Heart left ventricle (tissue), 16 donors: ENCODE measurements at regions not wholly inside any gene's neighbourhood (a gene's known extent, or its start where the extent isn't known, plus 50 kb on each side); places are given as distances from the start of the nearest gene placed in this dataset.

Experiments used
- ATAC-seq, 4 donors: fragments of 200-7000 bp; cut with Tn5 transposase; one replicate each; pipeline ENCODE4 v1.9.1; 2020 to 2022; ENCODE audit warnings: moderate library complexity in 4 of 4, mild to moderate bottlenecking in 3 of 4, moderate number of reproducible peaks in 1 of 4
- DNase-seq, 5 donors: peaks; one replicate each; pipeline ENCODE4 v3.0.0-alpha.2; 2020
- H3K27ac ChIP-seq, 12 donors: fragments of 200-600 bp; sonication (generic) in 4 of 12; one replicate each; pipeline versions ENCODE4 v1.5.0 to v1.8.0; 2016 to 2022; ENCODE audit warnings: mild to moderate bottlenecking in 2 of 12
- H3K27me3 ChIP-seq, 9 donors: fragments of 200-600 bp; sonication (generic) in 2 of 9; one replicate each; pipeline versions ENCODE4 v1.5.1 to v1.8.0; 2016 to 2022; ENCODE audit warnings: mild to moderate bottlenecking in 3 of 9
- H3K36me3 ChIP-seq, 9 donors: fragments of 200-600 bp; sonication (generic) in 2 of 9; one replicate each; pipeline versions ENCODE4 v1.5.0 to v1.8.0; 2018 to 2022; ENCODE audit warnings: mild to moderate bottlenecking in 2 of 9
- H3K4me1 ChIP-seq, 12 donors: fragments of 200-600 bp; sonication (generic) in 4 of 12; one replicate each; pipeline versions ENCODE4 v1.5.0 to v1.8.0; 2016 to 2022; ENCODE audit warnings: mild to moderate bottlenecking in 3 of 12
- H3K4me3 ChIP-seq, 12 donors: fragments of 200-600 bp; sonication (generic) in 4 of 12; one replicate each; pipeline versions ENCODE4 v1.5.0 to v1.8.0; 2017 to 2022; ENCODE audit warnings: mild to moderate bottlenecking in 9 of 12, moderate library complexity in 4 of 12
- H3K9me3 ChIP-seq, 12 donors: fragments of 200-600 bp; sonication (generic) in 4 of 12; one replicate each; pipeline versions ENCODE4 v1.5.0 to v1.8.0; 2016 to 2022; ENCODE audit warnings: mild to moderate bottlenecking in 1 of 12
- POLR2A ChIP-seq, 2 donors: fragments of 450-650 bp; IDR thresholded peaks; one replicate each; pipeline ENCODE4 v1.6.1; 2017; ENCODE audit warnings: antibody characterized with exemption in 2 of 2, mild to moderate bottlenecking in 2 of 2, moderate library complexity in 2 of 2
- WGBS, 4 donors: extraction: QIAGEN DNeasy Blood & Tissue Kit in 2 of 4; methylation state at CpG; one replicate each; pipeline versions ENCODE4 v1.1.5 to v1.1.7; 2013 to 2018; 5-methylcytosine and 5-hydroxymethylcytosine counted together
- intact Hi-C, 10 donors: fragments of 100-400 bp; cut with DNase I; formaldehyde crosslinking; loops; one replicate each; pipeline versions ENCODE4 v1.11.1 to v1.14.2; 2022
- TF ChIP-seq, protein P1 (sequence below), 12 donors: fragments of 200-600 bp; sonication (generic) in 4 of 12; IDR thresholded peaks; one replicate each; pipeline versions ENCODE4 v1.5.0 to v1.8.0; 2018 to 2022; ENCODE audit warnings: antibody characterized with exemption in 12 of 12, mild to moderate bottlenecking in 5 of 12
- donor health status: ischemic (EF 13 %, LVEDD 7.1; RV severe dilation, severe dysfunction).
- donor health status: healthy with polysubstance abuse.
- donor health status: DM: no; HTN: yes; CAD: no.
- donor health status: DM: no; HTN: no; CAD: no.
- donor health status: ischemic (EF 25% LVEDD 6.9; RV normal size, moderate dysfunction).
- donor health status: ischemic (EF 25% LVEDD 5.7; RV mildly dilated, moderate dysfunction).
- donor health status: healthy.
- donor health status: DM: yes; HTN: yes; CAD: no.
- donor health status: ischemic (EF 35%, LVEDD 5.7; RV mildly dilated, moderate dysfunction).
- donor health status: nonischemic (EF 11% LVEDD 7.7; RV severe dilation, severe dysfunction).
- donor health status: DM: yes; HTN: yes; CAD: no.
- donor health status: PGD.
- donor health status: ischemic (EF 29% LVEDD 5.4; RV normal size, mild dysfunction).
- donor health status: nonischemic (EF 23%, LVEDD 6.1; RV moderate dilation, normal function).

DNA sequence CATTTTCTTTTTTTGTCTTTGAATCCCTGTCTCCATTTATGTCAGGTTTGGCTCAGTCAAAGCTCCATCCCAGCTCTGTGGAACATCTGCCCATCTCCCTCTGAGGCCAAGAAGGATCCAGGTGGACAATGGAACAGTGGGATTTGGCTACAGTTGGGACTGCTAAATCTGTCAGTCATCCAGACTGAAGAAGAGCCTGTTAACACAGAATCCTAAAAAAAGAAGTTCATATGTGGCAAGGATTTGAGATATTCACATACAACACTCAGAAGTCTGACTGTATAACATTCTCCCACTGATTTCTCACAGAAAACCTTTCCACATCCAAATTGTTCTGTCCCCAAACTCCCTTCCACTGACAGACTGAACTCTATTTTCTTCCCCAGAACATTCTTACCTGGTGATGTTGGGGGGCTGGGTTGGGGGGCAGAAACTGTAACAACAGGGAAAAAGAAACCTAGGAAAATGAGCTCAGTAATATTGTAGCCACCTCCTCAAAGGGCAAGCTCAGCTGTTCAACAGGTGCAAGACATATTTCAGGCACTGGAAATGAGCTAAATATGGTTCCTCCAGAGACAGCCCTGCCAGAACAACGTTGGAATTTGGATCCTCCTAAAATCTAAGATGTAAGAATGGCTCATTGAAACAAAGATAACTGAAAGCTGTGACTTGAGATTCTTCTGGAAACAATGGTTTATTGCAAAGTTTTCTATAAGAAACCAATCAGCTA lies 301.5 kb upstream of the CDH5 start:
- WGBS, 4 donors: 13 to 25% (median 15%) methylated on average over 1 of the region's 1 CpG

DNA sequence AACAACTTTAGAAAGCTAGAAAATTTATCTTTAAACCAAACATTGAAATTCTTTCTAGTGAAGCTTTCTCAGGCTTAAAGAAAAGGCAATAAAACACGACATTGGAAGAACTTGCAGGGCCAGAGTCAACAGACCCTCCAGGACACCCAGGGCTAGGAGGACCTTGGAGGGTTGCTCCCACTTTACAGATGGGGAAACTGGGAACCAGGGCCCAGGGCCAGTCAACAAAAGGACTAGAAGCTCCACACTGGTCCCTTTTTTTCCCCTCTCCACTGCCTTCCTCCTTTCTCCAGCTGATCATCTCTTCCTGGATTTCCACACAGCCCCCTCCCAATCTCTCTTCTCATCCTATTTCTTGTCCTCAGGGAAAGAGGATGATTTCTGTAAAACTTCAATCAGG lies 307.7 kb upstream of the CDH5 start:
- DNase-seq (no peak), ATAC-seq (no peak)
- TF ChIP-seq, protein P1, sequence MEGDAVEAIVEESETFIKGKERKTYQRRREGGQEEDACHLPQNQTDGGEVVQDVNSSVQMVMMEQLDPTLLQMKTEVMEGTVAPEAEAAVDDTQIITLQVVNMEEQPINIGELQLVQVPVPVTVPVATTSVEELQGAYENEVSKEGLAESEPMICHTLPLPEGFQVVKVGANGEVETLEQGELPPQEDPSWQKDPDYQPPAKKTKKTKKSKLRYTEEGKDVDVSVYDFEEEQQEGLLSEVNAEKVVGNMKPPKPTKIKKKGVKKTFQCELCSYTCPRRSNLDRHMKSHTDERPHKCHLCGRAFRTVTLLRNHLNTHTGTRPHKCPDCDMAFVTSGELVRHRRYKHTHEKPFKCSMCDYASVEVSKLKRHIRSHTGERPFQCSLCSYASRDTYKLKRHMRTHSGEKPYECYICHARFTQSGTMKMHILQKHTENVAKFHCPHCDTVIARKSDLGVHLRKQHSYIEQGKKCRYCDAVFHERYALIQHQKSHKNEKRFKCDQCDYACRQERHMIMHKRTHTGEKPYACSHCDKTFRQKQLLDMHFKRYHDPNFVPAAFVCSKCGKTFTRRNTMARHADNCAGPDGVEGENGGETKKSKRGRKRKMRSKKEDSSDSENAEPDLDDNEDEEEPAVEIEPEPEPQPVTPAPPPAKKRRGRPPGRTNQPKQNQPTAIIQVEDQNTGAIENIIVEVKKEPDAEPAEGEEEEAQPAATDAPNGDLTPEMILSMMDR (IDR thresholded peaks at IDR 0.05): no peak
- TF ChIP-seq POLR2A (IDR thresholded peaks at IDR 0.05): no peak
- no peaks in the 10 kb centered on the region for H3K4me1 ChIP-seq
- H3K9me3 ChIP-seq: no peaks in the 10 kb centered on the region
- intact Hi-C loops: no loop called here
- H3K36me3 ChIP-seq: no peaks in the 10 kb centered on the region
- no peaks in the 10 kb centered on the region for H3K27me3 ChIP-seq
- H3K27ac ChIP-seq: no peak overlapping the region
- H3K4me3 ChIP-seq: no peak overlapping the region
- 68 to 90% (median 78%) methylated on average over 1 of the region's 1 CpG for WGBS, 4 donors

More for the DNA sequence above, 301.5 kb upstream of the CDH5 start:
- Histone ChIP-seq H3K4me1 (peaks cover 0 to 14% (median 3%) of the 10 kb centered on the region in 12 donors), H3K4me3 (no peak overlapping the region), H3K27ac (no peak overlapping the region), H3K27me3 (no peaks in the 10 kb centered on the region), H3K9me3 (no peaks in the 10 kb centered on the region), H3K36me3 (no peaks in the 10 kb centered on the region)
- no peak for TF ChIP-seq POLR2A (IDR thresholded peaks at IDR 0.05)
- TF ChIP-seq, protein P1 (IDR thresholded peaks at IDR 0.05): no peak
- ATAC-seq (no peak), DNase-seq (no peak)
- intact Hi-C loops: no loop called here

DNA sequence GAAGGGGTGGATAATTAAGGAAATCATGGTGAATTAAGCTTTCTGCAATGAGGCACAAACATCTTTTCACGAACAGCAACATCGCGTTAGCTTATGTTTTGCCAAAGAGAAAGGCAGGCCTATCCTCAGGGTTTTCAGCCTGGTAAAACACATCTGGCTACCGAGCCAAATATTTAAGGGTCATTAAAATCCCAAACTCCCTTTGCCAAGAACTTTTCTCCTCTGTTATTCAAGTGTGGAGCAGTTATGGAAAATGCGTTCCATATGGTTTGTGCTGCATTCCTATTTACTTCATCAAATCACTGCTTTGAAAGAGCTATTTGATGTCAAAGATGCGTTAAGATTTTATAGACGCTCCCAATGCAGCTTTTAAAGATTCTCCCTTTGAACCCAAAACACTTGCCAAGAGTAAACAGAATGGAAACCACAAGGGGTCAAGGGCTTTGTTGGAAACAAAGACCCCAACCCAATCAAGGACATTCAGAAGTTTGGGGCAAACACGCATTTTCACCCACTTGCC lies 308.3 kb upstream of the CDH5 start:
- H3K4me3 ChIP-seq: no peak overlapping the region
- WGBS, 4 donors: 90 to 93% (median 93%) methylated on average over 8 of the region's 8 CpGs
- TF ChIP-seq POLR2A (IDR thresholded peaks at IDR 0.05): no peak
- TF ChIP-seq, protein P1 (IDR thresholded peaks at IDR 0.05): no peak
- ATAC-seq: no peak
- H3K9me3 ChIP-seq: no peaks in the 10 kb centered on the region
- H3K27me3 ChIP-seq: no peaks in the 10 kb centered on the region
- intact Hi-C loops: no loop called here
- H3K27ac ChIP-seq: no peak overlapping the region
- H3K36me3 ChIP-seq: no peaks in the 10 kb centered on the region
- no peak for DNase-seq
- H3K4me1 ChIP-seq: no peaks in the 10 kb centered on the region

DNA sequence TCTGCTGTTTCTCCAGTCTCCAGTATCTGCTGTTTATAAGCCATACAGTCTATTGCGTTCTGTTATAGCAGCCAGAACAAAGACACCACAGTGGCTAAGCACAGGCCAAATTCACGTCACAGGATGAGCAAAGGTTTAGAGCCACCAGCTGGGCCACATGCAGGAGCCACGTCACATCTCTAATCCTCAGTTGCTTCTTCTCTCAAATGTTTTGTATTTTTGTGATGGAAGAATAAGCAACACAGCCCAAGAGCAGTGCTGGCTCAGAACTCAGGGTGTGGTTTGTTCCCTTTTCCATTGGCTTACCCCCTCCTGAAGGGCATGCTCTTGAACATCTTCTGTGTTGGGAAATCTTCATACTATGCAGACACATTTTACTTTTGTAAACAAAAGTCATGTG lies 309.4 kb upstream of the CDH5 start:
- ATAC-seq: no peak
- 64 to 92% (median 85%) methylated on average over 3 of the region's 3 CpGs for WGBS, 4 donors
- Histone ChIP-seq H3K27ac (no peak overlapping the region), H3K27me3 (no peaks in the 10 kb centered on the region), H3K4me3 (no peak overlapping the region), H3K9me3 (no peaks in the 10 kb centered on the region), H3K36me3 (no peaks in the 10 kb centered on the region), H3K4me1 (no peaks in the 10 kb centered on the region)
- DNase-seq: no peak
- intact Hi-C loops: no loop called here
- TF ChIP-seq, protein P1 (IDR thresholded peaks at IDR 0.05): no peak
- no peak for TF ChIP-seq POLR2A (IDR thresholded peaks at IDR 0.05)
